Immature natural killer cell (primary cell): ENCODE measurements at regions not wholly inside any gene's neighbourhood (a gene's known extent, or its start where the extent isn't known, plus 50 kb on each side); places are given as distances from the start of the nearest gene placed in this dataset.
"Not testable (repeated sequence)": the region's sequence is repeated elsewhere in the genome, so short reads cannot be mapped to it uniquely, and the experiment has no call there.

Experiments used
- DNase-seq, 3 donors: peaks; one replicate each; pipeline ENCODE4 v3.0.0; 2022; ENCODE audit warnings: mixed read lengths in 1 of 3
- H3K27ac Mint-ChIP-seq, 6 donors: one replicate each; pipeline ENCODE4 v1.8.0; 2020; ENCODE audit warnings: mixed read lengths in 6 of 6, mild to moderate bottlenecking in 5 of 6, inconsistent platforms in 4 of 6, moderate library complexity in 3 of 6
- H3K27me3 Mint-ChIP-seq, 3 donors: one replicate each; pipeline ENCODE4 v1.8.0; 2020 to 2021; ENCODE audit warnings: low read depth in 3 of 3, mild to moderate bottlenecking in 3 of 3, mixed read lengths in 3 of 3, moderate library complexity in 3 of 3, inconsistent platforms in 1 of 3
- H3K36me3 Mint-ChIP-seq, 3 donors: one replicate each; pipeline ENCODE4 v1.8.0; 2020; ENCODE audit warnings: mixed read lengths in 3 of 3, inconsistent platforms in 2 of 3, mild to moderate bottlenecking in 2 of 3
- H3K4me1 Mint-ChIP-seq, 2 donors: one replicate each; pipeline ENCODE4 v1.8.0; 2020; ENCODE audit warnings: inconsistent platforms in 2 of 2, mild to moderate bottlenecking in 2 of 2, mixed read lengths in 2 of 2, moderate library complexity in 1 of 2
- H3K4me3 Mint-ChIP-seq, 5 donors: one replicate each; pipeline ENCODE4 v1.8.0; 2020; ENCODE audit warnings: mild to moderate bottlenecking in 5 of 5, mixed read lengths in 5 of 5, inconsistent platforms in 3 of 5, moderate library complexity in 3 of 5
- H3K9me3 Mint-ChIP-seq, 6 donors: one replicate each; pipeline ENCODE4 v1.8.0; 2020; ENCODE audit warnings: mild to moderate bottlenecking in 6 of 6, mixed read lengths in 6 of 6, inconsistent platforms in 4 of 6, moderate library complexity in 3 of 6

DNA sequence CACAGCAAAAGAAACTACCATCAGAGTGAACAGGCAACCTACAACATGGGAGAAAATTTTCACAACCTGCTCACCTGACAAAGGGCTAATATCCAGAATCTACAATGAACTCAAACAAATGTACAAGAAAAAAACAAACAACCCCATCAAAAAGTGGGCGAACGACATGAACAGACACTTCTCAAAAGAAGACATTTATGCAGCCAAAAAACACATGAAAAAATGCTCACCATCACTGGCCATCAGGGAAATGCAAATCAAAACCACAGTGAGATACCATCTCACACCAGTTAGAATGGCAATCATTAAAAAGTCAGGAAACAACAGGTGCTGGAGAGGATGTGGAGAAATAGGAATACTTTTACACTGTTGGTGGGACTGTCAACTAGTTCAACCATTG lies 207.8 kb downstream of the USP6NL start:
- H3K27me3 Mint-ChIP-seq, H3K9me3 Mint-ChIP-seq, DNase-seq, H3K36me3 Mint-ChIP-seq: not testable (repeated sequence)
- peak overlapping the region; percentile 81 to 97 (median 92) for H3K27ac Mint-ChIP-seq
- H3K4me1 Mint-ChIP-seq, result peaks cover 69% of the 10 kb centered on the region in 2 donors
- H3K4me3 Mint-ChIP-seq, result peak overlapping the region; percentile 72 to 92 (median 78)

DNA sequence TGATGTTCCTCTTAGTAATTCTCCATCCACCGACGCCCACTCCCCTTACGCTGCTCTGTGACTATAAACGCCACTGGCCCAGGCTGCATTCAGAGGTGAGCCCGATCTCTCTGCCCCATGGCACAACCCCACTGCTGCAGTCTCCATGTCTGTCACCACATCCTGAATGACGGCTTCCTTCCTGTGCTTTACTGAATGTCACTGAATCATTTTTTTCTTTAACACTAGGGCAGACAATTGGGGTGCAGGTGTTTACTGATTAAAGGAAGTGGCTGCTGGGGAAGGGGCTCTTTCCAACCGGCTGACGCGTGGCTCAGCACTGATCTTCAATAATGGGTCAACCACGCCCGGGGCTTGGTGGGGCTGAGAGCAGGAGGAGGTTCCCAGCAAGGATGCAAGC lies 208.3 kb downstream of the USP6NL start:
- peak; percentile 67 to 71 (median 70) for DNase-seq
- Mint-ChIP-seq H3K27me3 (peaks cover 0 to 4% (median 3%) of the 10 kb centered on the region in 3 donors), H3K4me1 (peaks cover 66 to 68% of the 10 kb centered on the region in 2 donors)

DNA sequence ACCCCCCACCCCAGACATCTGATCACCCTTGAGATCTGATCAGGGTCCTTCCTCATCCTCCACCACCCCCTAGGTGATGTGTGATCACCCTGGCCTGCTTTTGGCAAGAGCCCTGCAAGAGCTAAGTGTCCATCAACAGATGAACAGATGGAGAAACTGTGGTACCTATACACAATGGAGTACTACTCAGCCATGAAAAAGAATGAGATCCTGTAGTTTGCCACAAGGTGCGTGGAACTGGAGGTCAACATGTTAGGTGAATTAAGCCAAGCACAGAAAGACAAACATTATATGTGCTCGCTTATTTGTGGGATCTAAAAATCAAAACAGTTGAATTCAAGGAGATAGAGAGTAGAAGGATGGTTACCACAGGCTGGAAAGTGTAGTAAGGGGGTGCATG lies 209.1 kb downstream of the USP6NL start:
- Mint-ChIP-seq H3K27ac (peak overlapping the region; percentile 81 to 97 (median 91)), H3K36me3 (peaks cover 0 to 3% (median 0%) of the 10 kb centered on the region in 3 donors), H3K9me3 (no peaks in the 10 kb centered on the region), H3K4me3 (peak overlapping the region; percentile 55 to 92 (median 74)), H3K4me1 (peaks cover 59 to 60% of the 10 kb centered on the region in 2 donors), H3K27me3 (peaks cover 0 to 4% (median 3%) of the 10 kb centered on the region in 3 donors)
- DNase-seq, result no peak

More for the DNA sequence above, 208.3 kb downstream of the USP6NL start:
- Mint-ChIP-seq H3K27ac (peak overlapping the region; percentile 81 to 97 (median 92)), H3K36me3 (peaks cover 0 to 3% (median 0%) of the 10 kb centered on the region in 3 donors), H3K9me3 (no peaks in the 10 kb centered on the region), H3K4me3 (peak overlapping the region; percentile 72 to 92 (median 78))

DNA sequence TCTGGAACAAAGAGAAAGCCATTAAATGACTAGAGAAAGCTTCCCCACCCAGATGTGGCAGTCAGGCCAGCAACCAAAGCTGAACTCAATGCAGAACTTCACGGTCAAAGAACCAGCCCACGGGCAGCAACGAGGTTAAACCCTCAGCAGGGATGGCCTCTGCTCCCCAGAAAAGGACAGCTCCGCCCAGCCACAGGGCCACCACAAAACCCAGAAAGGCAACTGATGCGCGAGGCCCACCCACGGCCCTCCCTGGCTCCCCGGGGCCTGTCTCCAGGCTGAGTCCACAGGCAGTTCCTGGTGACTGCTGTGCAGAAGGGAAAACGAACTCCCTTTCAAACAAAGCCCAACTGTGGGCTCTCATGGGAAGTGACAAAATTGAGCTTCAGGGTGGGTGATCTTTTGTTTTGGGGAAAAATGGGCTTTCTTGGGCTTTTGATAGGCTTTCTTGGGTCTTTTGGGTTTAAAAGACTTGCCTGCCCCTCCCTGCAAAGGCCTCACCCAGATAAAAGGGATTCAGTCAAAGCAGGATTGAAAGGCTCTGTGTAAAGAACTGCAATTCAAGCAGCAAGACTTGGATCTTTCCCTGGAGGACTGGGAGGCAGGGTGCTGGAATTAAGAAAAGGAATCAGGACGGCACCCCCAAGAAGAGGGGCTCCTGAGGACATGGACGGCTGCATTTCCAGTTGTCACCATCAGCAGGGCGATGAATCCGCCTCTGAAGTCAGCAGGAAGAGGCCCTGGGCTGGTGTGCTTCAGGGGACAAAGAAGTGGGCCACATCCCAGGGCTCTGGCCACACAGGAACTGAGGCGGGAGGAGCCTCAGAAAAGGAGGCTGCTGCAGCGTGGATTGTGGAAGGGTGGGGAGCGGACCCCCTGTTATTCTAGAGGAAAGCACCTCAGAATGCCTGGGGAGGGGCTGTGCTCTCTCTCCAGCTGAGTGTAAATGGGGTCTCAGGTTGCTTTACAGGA lies 209.9 kb downstream of the USP6NL start:
- H3K4me3 Mint-ChIP-seq, result peak overlapping the region; percentile 55 to 92 (median 74)
- H3K4me1 Mint-ChIP-seq, result peaks cover 50 to 52% of the 10 kb centered on the region in 2 donors
- H3K9me3 Mint-ChIP-seq, result no peaks in the 10 kb centered on the region
- H3K27ac Mint-ChIP-seq, result peak overlapping the region; percentile 81 to 97 (median 91)
- DNase-seq, result peak in 2 of 3 donors; percentile 22 to 28
- peaks cover 0 to 4% (median 3%) of the 10 kb centered on the region in 3 donors for H3K27me3 Mint-ChIP-seq
- H3K36me3 Mint-ChIP-seq, result peaks cover 0 to 3% (median 0%) of the 10 kb centered on the region in 3 donors

DNA sequence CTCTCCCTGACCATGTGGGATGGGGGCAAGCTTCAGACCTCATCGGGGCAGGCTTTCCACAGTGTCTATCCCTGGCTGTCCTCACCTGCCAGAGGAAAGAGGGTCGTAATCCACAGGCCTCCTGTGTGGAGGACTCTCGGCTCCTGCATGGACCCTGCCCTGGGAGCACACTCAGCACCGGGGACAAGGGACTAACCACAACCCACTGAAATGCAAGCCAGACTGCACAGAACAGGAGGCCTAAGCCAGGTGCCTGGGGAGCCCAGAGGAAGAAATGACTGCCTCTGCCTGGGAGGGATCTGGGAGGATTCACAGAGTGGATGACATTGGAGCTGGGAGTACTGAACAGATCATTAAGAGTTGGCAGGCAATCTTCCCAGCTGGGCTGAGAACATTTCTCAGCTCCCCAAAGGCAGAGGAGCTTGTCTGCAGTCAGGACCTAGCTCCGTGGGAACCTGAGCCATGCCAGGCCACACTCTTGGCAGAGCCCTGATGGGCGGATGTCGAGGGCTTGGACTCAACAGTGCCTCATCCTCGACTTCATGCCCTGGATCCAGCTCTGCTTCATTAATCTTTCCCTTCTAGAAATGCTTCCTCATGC lies 213.4 kb downstream of the USP6NL start:
- Mint-ChIP-seq H3K9me3 (peaks cover 0 to under 1% (median 0%) of the 10 kb centered on the region in 6 donors), H3K27ac (peak overlapping the region in 2 of 6 donors; percentile 9 to 11), H3K4me3 (no peak overlapping the region), H3K4me1 (peaks cover 30 to 34% of the 10 kb centered on the region in 2 donors), H3K36me3 (peaks cover 0 to 5% (median 2%) of the 10 kb centered on the region in 3 donors), H3K27me3 (peaks cover 0 to 4% (median 2%) of the 10 kb centered on the region in 3 donors)
- DNase-seq, result no peak

DNA sequence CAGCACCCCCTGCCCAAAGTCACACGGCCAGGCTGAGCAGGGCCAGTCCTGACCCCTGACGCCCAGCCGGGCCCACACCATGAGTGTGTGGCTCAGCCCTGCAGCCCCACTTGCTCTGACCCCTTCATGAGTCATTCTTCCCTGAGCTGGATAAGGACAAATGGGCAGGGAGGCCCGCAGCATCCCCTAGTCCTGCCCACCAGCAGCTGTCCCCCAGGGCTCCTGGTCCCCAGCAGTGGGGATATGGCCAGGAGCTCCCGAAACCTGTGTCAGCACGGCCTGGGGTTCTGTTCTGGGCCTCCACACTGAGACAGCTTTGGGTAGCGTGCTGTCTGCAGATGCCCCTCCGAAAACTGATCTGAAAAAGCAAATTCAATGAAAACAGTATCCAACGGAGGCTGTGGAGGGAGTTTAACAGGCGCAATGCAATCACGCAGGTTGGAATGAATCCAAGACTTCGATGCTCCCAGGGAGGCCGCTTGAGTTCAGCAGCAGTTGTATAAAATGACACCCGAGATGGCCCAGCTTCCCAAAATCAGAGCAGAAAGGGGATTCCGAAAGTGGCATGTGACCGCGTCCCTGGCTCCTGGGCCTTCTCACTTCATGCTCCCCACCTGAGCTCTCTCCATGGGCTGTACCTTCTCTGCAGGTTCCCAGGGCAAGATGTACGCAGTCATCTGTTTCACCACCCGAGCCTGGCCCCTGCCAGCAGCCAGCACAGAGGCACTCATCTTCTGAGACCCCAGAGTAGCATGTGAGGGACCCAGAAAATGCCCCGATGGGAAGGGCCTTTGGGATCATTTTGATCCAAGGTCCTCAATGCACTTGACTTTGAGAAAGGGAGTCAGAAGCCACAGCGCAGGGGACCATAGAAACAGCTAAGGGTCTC lies 214.1 kb downstream of the USP6NL start:
- H3K4me1 Mint-ChIP-seq, result peaks cover 22 to 26% of the 10 kb centered on the region in 2 donors
- no peak overlapping the region for H3K4me3 Mint-ChIP-seq
- no peak overlapping the region for H3K27ac Mint-ChIP-seq
- H3K9me3 Mint-ChIP-seq, result peaks cover 0 to 2% (median 0%) of the 10 kb centered on the region in 6 donors
- H3K36me3 Mint-ChIP-seq, result peaks cover 0 to 10% (median 5%) of the 10 kb centered on the region in 3 donors
- no peak for DNase-seq
- H3K27me3 Mint-ChIP-seq, result peaks cover 0 to 7% (median 0%) of the 10 kb centered on the region in 3 donors

DNA sequence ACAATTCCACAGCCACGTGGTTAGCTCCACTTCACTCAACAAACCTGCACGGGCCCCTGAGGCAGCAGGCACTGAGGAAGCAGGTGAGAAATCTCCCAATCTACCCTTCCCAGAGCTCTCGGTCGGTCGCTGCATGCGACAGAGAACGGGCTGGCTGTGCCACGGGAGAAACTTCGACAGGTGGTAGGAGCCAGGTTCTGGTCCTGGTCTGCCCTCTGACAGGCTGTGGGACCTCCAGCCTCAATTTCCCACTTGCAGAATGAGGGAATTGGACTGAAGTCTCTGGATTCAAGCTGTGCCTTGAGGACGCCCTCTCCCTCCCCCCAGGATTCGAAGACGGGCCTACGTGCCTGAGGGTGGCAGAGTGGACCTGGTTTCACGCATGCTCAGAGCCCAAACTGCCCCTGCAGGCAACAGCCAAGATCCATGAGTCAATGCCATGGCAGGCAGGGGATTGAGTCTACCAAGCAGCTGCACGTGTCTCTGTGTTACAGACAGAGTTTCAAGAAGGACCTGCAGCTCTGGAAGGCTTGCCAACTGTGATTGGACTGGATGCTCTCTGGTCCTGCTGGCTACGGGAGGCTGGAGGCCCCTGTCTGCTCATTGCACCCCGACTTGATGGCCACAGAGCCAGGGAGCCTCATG lies 215.0 kb downstream of the USP6NL start:
- no peak overlapping the region for H3K4me3 Mint-ChIP-seq
- peaks cover 0 to 10% (median 5%) of the 10 kb centered on the region in 3 donors for H3K36me3 Mint-ChIP-seq
- H3K27ac Mint-ChIP-seq, result no peak overlapping the region
- H3K4me1 Mint-ChIP-seq, result peaks cover 13 to 17% of the 10 kb centered on the region in 2 donors
- peaks cover 0 to 7% (median 0%) of the 10 kb centered on the region in 3 donors for H3K27me3 Mint-ChIP-seq
- H3K9me3 Mint-ChIP-seq, result peaks cover 0 to 2% (median 0%) of the 10 kb centered on the region in 6 donors
- no peak for DNase-seq

DNA sequence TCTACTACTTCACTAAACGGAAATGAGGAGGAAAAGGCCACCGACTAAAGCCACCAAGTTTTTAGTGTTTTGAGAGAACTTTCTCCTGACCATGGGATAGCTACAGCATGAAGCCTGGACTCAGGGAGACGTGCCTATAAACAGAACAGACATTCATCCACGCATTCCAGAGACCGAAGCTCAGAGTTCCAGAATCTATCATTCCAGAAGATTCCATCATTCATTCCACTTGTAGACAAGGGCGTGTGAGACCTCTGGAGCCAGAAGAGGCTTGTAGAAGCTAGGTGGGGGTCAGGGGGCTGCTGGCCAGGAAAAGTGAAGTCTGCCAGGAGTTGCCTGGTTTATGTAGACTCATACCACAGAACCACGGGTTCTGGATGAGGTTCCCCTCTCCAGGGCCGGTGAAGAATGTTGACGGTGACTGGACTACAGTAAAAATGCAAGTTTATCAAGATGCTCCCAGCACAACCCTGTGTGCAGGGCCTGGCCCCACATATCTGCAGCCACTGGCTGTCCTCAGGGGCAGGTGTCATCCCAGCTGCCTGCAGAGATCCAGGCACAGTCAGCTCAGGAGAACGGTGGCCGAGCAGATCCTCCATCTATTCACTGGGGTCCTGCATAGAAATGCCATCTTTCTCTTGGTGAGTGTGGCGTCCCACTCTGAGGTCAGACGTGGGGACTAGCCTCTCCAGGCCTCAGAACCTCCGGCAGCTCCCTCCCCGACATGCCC lies 215.7 kb downstream of the USP6NL start:
- H3K27me3 Mint-ChIP-seq, result peaks cover 0 to 7% (median 0%) of the 10 kb centered on the region in 3 donors
- H3K27ac Mint-ChIP-seq, result peak overlapping the region in 2 of 6 donors; percentile 3 to 8
- peaks cover 0 to 10% (median 5%) of the 10 kb centered on the region in 3 donors for H3K36me3 Mint-ChIP-seq
- H3K4me3 Mint-ChIP-seq, result no peak overlapping the region
- no peak for DNase-seq
- peaks cover 0 to 2% (median 0%) of the 10 kb centered on the region in 6 donors for H3K9me3 Mint-ChIP-seq
- peaks cover 6 to 10% of the 10 kb centered on the region in 2 donors for H3K4me1 Mint-ChIP-seq

DNA sequence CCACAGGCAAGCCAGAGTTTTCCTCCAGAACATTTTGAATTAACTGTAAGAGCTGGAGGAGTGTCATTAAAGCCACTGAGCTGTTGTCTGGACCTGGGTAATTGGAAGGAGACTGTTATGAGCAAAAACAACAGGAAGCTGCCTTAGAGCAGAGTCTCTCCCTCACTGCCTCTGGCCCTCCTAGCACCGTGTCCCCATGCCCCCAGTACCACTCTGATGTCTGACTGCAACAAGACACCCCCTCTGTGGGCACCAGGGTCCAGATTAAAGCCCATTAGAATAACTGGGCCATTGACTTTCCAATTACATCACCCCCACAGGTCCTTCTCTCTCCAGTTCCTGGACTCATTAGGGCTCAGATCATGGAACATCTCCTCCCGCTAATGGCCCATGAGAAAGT lies 216.3 kb downstream of the USP6NL start:
- Mint-ChIP-seq H3K4me3 (no peak overlapping the region), H3K4me1 (peaks cover under 1 to 5% of the 10 kb centered on the region in 2 donors), H3K9me3 (peaks cover 0 to 2% (median 0%) of the 10 kb centered on the region in 6 donors), H3K27me3 (peaks cover 0 to 4% (median 0%) of the 10 kb centered on the region in 3 donors), H3K36me3 (peaks cover 0 to 10% (median 5%) of the 10 kb centered on the region in 3 donors), H3K27ac (peak overlapping the region in 2 of 6 donors; percentile 3 to 8)
- DNase-seq, result no peak

DNA sequence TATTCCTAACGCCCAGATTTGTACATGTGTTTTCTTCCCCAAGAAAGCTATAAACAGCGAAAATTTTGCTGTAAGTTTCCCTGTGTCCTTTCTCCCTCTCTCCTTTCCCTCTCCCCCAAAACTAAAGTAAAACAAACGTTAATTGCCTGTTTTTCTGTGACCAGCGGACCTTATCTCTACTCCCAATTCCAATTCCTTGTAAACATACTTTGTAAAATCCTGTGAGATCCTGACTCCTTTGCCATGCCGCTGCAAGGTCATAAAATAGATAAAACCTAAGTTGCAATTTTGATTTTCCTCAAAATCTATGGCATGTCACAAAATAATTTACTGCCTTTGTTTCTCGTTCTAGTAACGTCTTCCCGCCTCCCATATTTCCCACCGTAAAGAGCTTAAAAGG lies 217.6 kb downstream of the USP6NL start:
- H3K36me3 Mint-ChIP-seq, result peaks cover 0 to 10% (median 5%) of the 10 kb centered on the region in 3 donors
- no peak overlapping the region for H3K4me3 Mint-ChIP-seq
- DNase-seq, result no peak
- H3K27ac Mint-ChIP-seq, result peak overlapping the region in 1 of 6 donors; percentile 11
- H3K4me1 Mint-ChIP-seq, result no peaks in the 10 kb centered on the region
- peaks cover 0 to 2% (median 0%) of the 10 kb centered on the region in 6 donors for H3K9me3 Mint-ChIP-seq
- peaks cover 0 to 4% (median 0%) of the 10 kb centered on the region in 3 donors for H3K27me3 Mint-ChIP-seq

DNA sequence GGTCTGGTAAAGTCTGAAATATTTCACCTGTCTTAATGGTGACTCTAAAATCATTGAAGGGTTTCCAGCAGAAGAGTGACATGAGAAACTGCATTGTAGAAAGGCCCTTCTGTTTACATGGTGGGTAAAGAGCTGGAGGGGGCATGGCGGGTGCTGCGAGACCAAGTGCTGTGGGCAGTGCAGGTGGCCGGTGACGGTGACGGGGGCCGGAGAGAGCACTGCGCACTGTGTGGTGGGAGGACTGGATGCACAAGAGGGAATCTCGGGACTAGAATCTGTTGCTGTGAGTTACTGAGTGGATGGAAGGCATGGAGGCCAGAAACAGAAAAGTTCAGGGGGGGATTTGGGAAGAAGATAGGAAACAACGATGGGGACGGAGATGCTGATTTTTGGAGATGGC lies 218.7 kb downstream of the USP6NL start:
- Mint-ChIP-seq H3K27ac (peak overlapping the region in 2 of 6 donors; percentile 19 to 34), H3K36me3 (peaks cover 0 to 10% (median 5%) of the 10 kb centered on the region in 3 donors), H3K4me3 (no peak overlapping the region), H3K27me3 (peaks cover 0 to 4% (median 0%) of the 10 kb centered on the region in 3 donors), H3K9me3 (peaks cover 0 to 2% (median 0%) of the 10 kb centered on the region in 6 donors), H3K4me1 (no peaks in the 10 kb centered on the region)
- DNase-seq, result no peak

DNA sequence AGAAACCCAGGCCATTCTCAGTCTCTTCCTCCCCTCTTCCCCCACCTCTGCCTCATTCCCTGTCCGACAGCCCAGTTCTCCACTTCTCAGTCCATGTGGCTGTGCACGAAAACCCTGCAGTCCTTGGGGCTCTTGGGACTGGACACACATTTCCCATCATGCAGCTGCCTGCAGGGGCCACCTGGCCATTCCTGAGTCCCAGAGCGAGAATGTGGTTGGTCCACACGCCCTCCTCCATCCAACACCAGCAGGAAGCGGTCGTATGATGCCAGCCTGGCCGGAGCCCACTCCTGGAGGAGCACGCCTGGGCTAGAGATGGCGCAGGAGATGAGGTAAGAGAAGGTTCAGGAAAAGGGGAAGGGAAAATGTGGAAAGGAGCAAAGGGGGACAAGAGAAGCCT lies 222.5 kb downstream of the USP6NL start:
- Mint-ChIP-seq H3K27me3 (peaks cover 0 to 6% (median 1%) of the 10 kb centered on the region in 3 donors), H3K27ac (no peak overlapping the region), H3K9me3 (peaks cover 0 to 2% (median 0%) of the 10 kb centered on the region in 6 donors), H3K4me3 (no peak overlapping the region), H3K4me1 (no peaks in the 10 kb centered on the region), H3K36me3 (peaks cover 0 to 8% (median 5%) of the 10 kb centered on the region in 3 donors)
- DNase-seq, result no peak
